ENCODE measurements at regions not wholly inside any gene's neighbourhood (a gene's known extent, or its start where the extent isn't known, plus 50 kb on each side); places are given as distances from the start of the nearest gene placed in this dataset.

DNA sequence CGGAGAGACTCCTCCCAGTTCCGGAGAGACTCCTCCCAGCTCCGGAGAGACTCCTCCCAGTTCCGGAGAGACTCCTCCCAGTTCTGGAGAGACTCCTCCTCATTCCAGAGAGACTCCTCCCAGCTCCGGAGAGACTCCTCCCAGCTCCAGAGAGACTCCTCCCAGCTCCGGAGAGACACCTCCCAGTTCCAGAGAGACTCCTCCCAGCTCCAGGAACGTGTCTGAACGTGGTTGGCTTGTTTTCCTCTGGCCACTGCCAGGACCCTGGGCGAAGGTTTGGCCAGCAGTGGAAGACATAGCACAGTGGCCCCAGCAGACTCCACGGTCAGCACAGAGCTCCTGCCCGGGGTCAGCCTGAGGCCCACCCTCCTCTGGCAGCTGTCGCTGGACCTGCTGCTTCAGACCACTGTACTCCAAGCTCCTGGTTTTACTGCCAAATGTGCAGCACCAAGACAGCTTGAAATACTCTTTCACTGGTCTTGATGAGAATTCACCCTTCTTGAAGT lies 122.3 kb upstream of the AFDN start:
- TF ChIP-seq, protein P1, sequence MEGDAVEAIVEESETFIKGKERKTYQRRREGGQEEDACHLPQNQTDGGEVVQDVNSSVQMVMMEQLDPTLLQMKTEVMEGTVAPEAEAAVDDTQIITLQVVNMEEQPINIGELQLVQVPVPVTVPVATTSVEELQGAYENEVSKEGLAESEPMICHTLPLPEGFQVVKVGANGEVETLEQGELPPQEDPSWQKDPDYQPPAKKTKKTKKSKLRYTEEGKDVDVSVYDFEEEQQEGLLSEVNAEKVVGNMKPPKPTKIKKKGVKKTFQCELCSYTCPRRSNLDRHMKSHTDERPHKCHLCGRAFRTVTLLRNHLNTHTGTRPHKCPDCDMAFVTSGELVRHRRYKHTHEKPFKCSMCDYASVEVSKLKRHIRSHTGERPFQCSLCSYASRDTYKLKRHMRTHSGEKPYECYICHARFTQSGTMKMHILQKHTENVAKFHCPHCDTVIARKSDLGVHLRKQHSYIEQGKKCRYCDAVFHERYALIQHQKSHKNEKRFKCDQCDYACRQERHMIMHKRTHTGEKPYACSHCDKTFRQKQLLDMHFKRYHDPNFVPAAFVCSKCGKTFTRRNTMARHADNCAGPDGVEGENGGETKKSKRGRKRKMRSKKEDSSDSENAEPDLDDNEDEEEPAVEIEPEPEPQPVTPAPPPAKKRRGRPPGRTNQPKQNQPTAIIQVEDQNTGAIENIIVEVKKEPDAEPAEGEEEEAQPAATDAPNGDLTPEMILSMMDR (IDR thresholded peaks at IDR 0.05; ENCODE audit: insufficient read depth, low read depth, low read length), result no peak
- CTCF ChIA-PET, result no interaction called here
- H3K27me3 ChIP-seq (ENCODE audit: control insufficient read depth, insufficient read depth, low read length), result no peaks in the 10 kb centered on the region
- no peaks in the 10 kb centered on the region for H3K36me3 ChIP-seq (ENCODE audit: control insufficient read depth, insufficient read depth, low read length)
- DNase-seq (ENCODE audit: low read depth), result no peak
- H3K4me3 ChIP-seq (ENCODE audit: low read depth, low read length), result no peak overlapping the region
- POLR2A ChIA-PET, result no interaction called here

DNA sequence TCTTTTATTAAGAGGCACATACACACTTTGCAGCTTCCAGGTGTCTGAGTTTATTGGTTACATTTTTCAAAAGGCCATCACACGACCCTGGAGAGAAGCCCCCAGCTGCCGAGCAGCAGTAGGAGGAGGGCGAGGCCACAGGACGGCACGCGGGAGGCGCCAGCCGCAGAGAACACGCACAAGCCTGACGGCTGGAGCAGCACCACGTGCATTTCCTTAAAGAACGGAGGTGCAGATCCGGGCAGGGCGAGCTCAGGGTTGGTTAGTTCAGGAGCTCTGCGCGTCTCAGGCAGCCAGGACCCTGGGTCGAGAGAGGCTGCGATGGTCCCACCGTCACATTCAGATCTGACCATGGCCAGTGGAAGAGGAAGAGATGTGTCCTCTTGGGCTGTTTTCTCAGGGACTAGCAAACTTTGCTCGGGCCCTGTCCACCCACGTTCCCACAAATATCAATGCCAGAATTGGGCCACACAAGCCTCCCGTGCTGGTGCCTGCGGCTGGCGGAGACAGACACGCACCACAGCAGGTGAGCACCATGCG lies 121.4 kb upstream of the AFDN start:
- ChIA-PET POLR2A (no interaction called here), CTCF (no interaction called here)
- TF ChIP-seq, protein P1 (IDR thresholded peaks at IDR 0.05; ENCODE audit: insufficient read depth, low read depth, low read length), result no peak
- no peak overlapping the region for H3K4me3 ChIP-seq (ENCODE audit: low read depth, low read length)
- no peaks in the 10 kb centered on the region for H3K36me3 ChIP-seq (ENCODE audit: control insufficient read depth, insufficient read depth, low read length)
- DNase-seq (ENCODE audit: low read depth), result no peak
- no peaks in the 10 kb centered on the region for H3K27me3 ChIP-seq (ENCODE audit: control insufficient read depth, insufficient read depth, low read length)

- no peak overlapping the region for H3K4me3 ChIP-seq (ENCODE audit: low read depth, low read length)
- no peak for DNase-seq (ENCODE audit: low read depth)
- TF ChIP-seq, protein P1 (IDR thresholded peaks at IDR 0.05; ENCODE audit: insufficient read depth, low read depth, low read length), result no peak
- ChIA-PET CTCF (no interaction called here), POLR2A (no interaction called here)
- no peaks in the 10 kb centered on the region for H3K27me3 ChIP-seq (ENCODE audit: control insufficient read depth, insufficient read depth, low read length)
- H3K36me3 ChIP-seq (ENCODE audit: control insufficient read depth, insufficient read depth, low read length), result no peaks in the 10 kb centered on the region
Observed at GRCh38 chr6:167706313-167707109, 120.2 kb upstream of the AFDN start.

DNA sequence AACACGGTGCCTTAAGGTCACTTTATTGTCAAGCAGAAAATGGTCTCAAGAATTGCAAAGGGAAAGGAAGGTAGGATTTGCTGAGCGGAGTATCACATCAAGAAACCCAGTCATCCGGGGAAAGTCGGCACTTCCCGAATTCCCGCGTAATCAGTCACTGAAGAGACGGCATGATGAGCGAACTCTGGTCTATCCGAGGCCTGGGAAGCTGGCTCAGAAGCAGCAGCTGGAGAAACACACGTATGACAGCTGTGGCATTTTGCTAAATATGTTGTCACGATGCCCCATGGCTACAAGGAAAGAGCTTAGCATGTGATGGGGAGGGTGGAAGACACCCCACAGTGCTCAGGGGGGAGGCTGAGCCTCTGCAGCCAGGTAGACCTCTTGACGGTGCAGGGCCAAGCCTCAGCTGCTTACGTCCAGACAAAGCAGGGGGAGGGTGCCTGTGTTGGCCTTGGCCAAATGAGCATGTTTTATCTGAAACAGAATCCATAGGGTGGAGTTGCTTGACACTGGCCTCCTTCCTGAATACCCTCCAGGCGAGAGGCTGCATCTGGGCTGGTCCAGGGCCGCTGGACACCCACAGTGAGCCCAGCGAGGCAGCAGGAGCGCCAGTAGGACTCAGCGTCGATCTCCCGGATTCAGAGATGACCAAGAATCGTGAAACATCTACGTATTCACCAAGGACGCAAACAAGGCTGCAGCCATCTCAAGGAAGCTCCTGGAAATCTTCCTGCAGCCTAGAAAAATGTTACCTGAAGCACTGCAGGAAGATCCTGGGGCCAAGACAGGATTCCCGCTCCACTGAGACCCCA lies 118.8 kb upstream of the AFDN start:
- ChIA-PET POLR2A (no interaction called here), CTCF (no interaction called here)
- Histone ChIP-seq H3K4me3 (ENCODE audit: low read depth, low read length) (no peak overlapping the region), H3K27me3 (ENCODE audit: control insufficient read depth, insufficient read depth, low read length) (no peaks in the 10 kb centered on the region), H3K36me3 (ENCODE audit: control insufficient read depth, insufficient read depth, low read length) (no peaks in the 10 kb centered on the region)
- TF ChIP-seq, protein P1 (IDR thresholded peaks at IDR 0.05; ENCODE audit: insufficient read depth, low read depth, low read length), result no peak
- DNase-seq (ENCODE audit: low read depth), result no peak

- Histone ChIP-seq H3K36me3 (ENCODE audit: control insufficient read depth, insufficient read depth, low read length) (no peaks in the 10 kb centered on the region), H3K27me3 (ENCODE audit: control insufficient read depth, insufficient read depth, low read length) (no peaks in the 10 kb centered on the region), H3K4me3 (ENCODE audit: low read depth, low read length) (no peak overlapping the region)
- CTCF ChIA-PET, result no interaction called here
- no peak for DNase-seq (ENCODE audit: low read depth)
- POLR2A ChIA-PET, result no interaction called here
- TF ChIP-seq, protein P1 (IDR thresholded peaks at IDR 0.05; ENCODE audit: insufficient read depth, low read depth, low read length), result no peak
Observed at GRCh38 chr6:167708501-167709094, 118.1 kb upstream of the AFDN start.

Measured in BJ (cell line).